ENCODE measurements at regions not wholly inside any gene's neighbourhood (a gene's known extent, or its start where the extent isn't known, plus 50 kb on each side); places are given as distances from the start of the nearest gene placed in this dataset.
"Not testable (repeated sequence)": the region's sequence is repeated elsewhere in the genome, so short reads cannot be mapped to it uniquely, and the experiment has no call there.

- no peak for TF ChIP-seq FOXS1 (CRISPR knock-in tag; IDR thresholded peaks at IDR 0.05)
- no peak for TF ChIP-seq PHF8 (IDR thresholded peaks at IDR 0.05; ENCODE audit: borderline replicate concordance, low read depth)
- no peak for TF ChIP-seq CHD2 (IDR thresholded peaks at IDR 0.05; ENCODE audit: low read length, partially characterized antibody)
- no peak for TF ChIP-seq ATOH8 (CRISPR knock-in tag; IDR thresholded peaks at IDR 0.05; ENCODE audit: low read depth)
- TF ChIP-seq EHMT2 (IDR thresholded peaks at IDR 0.05; ENCODE audit: low read depth), result no peak
These were observed 261.2 kb downstream of the TRIML1 start (continued) for GRCh38 chr4:188400451-188400850.

- FAIRE-seq, result no peak
- ATAC-seq, result no peak
These were observed 264.0 kb downstream of the TRIML1 start for GRCh38 chr4:188403272-188403671.

DNA sequence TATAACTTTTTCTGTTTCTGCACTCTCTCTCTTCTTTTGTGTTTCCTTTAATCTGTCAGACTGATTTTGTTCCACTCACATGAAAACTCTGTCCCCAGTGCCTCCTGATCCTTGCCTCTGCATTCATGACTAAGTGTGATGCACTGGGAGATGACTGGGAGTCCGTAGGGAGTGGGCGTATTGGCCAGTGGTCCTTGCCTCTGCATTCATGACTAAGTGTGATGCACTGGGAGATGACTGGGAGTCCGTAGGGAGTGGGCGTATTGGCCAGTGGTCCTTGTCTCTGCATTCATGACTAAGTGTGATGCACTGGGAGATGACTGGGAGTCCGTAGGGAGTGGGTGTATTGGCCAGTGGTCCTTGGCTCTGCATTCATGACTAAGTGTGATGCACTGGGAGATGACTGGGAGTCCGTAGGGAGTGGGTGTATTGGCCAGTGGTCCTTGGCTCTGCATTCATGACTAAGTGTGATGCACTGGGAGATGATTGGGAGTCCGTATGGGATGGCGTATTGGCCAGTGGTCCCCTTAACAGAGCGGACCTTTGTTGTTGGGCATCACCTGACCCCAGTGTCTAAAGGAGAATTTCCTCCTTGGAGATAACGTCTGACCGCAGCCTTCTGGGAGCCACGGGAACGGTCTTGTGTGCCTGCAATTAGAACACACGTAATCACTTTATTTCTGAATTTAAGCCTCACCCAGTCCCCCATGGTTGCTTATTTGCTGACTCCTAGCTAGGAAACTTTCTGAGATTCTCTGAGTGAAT lies 266.0 kb downstream of the TRIML1 start:
- H3K4me1 ChIP-seq; H3K9me3 ChIP-seq; FAIRE-seq; H3K27ac ChIP-seq; DNase-seq (ENCODE audit: low read depth in 1 of 2, low spot score in 1 of 2); ATAC-seq; H3K4me2 ChIP-seq; H3K4me3 ChIP-seq; POLR2A ChIA-PET: not testable (repeated sequence)
- 83% methylated on average over 10 of the region's 14 CpGs for WGBS (ENCODE audit: missing lambda C conversion rate)
- CTCF ChIA-PET, result interaction anchor here (0.6 kb wide), 1 partner anchor 1025 kb away, joined by 3 read pairs; no protein-coding TSS in a partner anchor

More at GRCh38 chr4:188403272-188403671, 264.0 kb downstream of the TRIML1 start:
- no peak for TF ChIP-seq NFE2L2 (conservative IDR thresholded peaks at IDR 0.05; ENCODE audit: low read length)
- no peak for TF ChIP-seq CHD2 (IDR thresholded peaks at IDR 0.05; ENCODE audit: low read length, partially characterized antibody)
- TF ChIP-seq CBX8 (IDR thresholded peaks at IDR 0.05), result no peak
- no peak for TF ChIP-seq POLR2AphosphoS2 (conservative IDR thresholded peaks at IDR 0.05; ENCODE audit: low read length)
- no peak for TF ChIP-seq CBX2 (IDR thresholded peaks at IDR 0.05; ENCODE audit: borderline replicate concordance, low read depth)
- TF ChIP-seq MAZ (IDR thresholded peaks at IDR 0.05; ENCODE audit: borderline replicate concordance, low read depth, low read length), result no peak
- no peak for TF ChIP-seq HOXB5 (CRISPR knock-in tag; IDR thresholded peaks at IDR 0.05)
- TF ChIP-seq FOXS1 (CRISPR knock-in tag; IDR thresholded peaks at IDR 0.05), result no peak
- TF ChIP-seq, protein P1, sequence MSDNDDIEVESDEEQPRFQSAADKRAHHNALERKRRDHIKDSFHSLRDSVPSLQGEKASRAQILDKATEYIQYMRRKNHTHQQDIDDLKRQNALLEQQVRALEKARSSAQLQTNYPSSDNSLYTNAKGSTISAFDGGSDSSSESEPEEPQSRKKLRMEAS (IDR thresholded peaks at IDR 0.05), result no peak
- no peak for TF ChIP-seq RCOR1 (IDR thresholded peaks at IDR 0.05; ENCODE audit: low read depth, low read length)
- TF ChIP-seq PBX3 (IDR thresholded peaks at IDR 0.05), result no peak
- TF ChIP-seq ZC3H11A (IDR thresholded peaks at IDR 0.05), result no peak
- no peak for TF ChIP-seq RNF2 (IDR thresholded peaks at IDR 0.05; ENCODE audit: borderline replicate concordance, low read depth)
- TF ChIP-seq SREBF2 (IDR thresholded peaks at IDR 0.05), result no peak
- TF ChIP-seq RARB (CRISPR knock-in tag; IDR thresholded peaks at IDR 0.05), result no peak
- TF ChIP-seq SMC3 (IDR thresholded peaks at IDR 0.05), result no peak
- no peak for TF ChIP-seq RAD21 (conservative IDR thresholded peaks at IDR 0.05 in 1 of 2, IDR thresholded peaks at IDR 0.05 in 1 of 2)
- no peak for TF ChIP-seq ZNF302 (CRISPR knock-in tag; IDR thresholded peaks at IDR 0.05)
- no peak for TF ChIP-seq NPAS2 (CRISPR knock-in tag; IDR thresholded peaks at IDR 0.05; ENCODE audit: borderline replicate concordance)
- CTCF ChIA-PET, result no interaction called here
- no peak overlapping the region for H3K4me3 ChIP-seq
- WGBS (ENCODE audit: missing lambda C conversion rate), result 94% methylated on average over 6 of the region's 6 CpGs
- H3K4me2 ChIP-seq, result no peak overlapping the region
- POLR2A ChIA-PET, result no interaction called here
- no peaks in the 10 kb centered on the region for H3K9me3 ChIP-seq
- no peak overlapping the region for H3K27ac ChIP-seq
- H3K4me1 ChIP-seq, result no peaks in the 10 kb centered on the region
- no peak for DNase-seq (ENCODE audit: low read depth in 1 of 2, low spot score in 1 of 2)

Data from A549 (cell line).